ENCODE measurements at regions not wholly inside any gene's neighbourhood (a gene's known extent, or its start where the extent isn't known, plus 50 kb on each side); places are given as distances from the start of the nearest gene placed in this dataset.

DNA sequence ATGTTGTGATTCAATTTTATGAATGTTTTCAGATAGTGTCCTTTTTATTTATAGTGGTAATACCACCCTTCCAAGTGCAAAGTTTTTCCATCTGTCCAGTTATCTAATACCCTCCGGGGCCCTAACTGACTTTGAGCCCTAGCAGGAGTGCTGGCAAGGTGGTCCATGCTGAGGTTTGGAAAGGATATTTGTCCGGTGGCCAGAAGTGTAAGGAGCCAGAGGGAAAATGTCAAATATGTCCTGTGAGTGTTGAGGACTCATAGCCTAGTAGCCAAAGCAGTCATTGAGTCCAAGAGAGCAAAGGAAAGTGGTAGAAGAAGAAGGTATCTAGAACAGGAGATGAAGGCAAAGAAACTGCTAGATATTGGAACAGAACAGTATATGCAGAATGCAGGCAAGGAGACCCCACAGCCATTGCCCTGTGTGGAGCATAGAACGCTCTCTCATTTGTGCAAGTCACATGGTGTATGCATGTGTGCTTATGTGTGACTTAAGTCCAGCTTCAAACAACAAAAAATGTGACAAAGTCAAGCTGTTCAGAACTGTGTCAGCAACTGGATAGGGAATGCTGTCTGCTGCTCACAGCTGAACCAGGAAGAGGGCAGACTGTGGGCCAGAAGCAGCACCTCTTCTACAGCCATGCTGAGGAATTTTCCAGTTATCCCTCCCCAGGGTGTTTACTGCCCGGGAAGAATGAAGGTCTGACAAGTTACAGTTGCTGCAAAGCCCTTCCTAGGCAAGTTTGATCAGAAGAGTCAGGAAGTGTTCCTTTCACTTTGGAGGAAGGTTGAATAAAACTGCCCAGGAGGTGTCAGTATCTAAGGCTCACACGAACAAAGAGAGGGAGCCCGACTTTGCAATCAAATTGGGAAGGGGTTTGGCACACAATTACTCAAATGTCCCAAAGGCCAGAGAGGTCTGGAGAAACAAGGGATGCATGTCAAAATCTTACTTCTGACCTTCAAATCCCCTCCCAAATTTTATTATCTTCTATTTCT lies 463.3 kb upstream of the DMAC1 start:
- DNase-seq (ENCODE audit: low spot score) (no peak), FAIRE-seq (no peak)

DNA sequence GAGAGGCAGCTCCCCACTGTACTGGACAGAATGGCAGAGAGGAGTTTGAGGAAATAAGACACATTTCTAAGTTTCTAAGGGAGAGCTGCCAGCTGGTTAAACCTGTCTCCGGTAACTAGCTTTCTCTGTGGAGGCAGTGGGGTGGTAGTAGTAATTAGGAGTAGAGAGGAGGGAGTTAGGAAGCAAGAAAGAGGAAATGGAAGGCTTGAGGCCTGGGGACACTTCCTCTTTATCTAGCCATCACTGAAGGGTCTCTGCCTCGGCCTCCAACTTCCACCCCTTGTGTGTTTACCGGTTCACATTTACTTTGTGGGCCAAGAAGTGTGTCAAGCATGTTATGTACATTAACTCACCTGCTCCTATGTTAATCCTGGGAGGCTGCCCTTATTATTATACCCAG lies 462.2 kb upstream of the DMAC1 start:
- FAIRE-seq (no peak), DNase-seq (ENCODE audit: low spot score) (no peak)

- no peak for DNase-seq (ENCODE audit: low spot score)
- FAIRE-seq = no peak
Measured at GRCh38 chr9:8259028-8259427, 459.4 kb upstream of the DMAC1 start.

DNA sequence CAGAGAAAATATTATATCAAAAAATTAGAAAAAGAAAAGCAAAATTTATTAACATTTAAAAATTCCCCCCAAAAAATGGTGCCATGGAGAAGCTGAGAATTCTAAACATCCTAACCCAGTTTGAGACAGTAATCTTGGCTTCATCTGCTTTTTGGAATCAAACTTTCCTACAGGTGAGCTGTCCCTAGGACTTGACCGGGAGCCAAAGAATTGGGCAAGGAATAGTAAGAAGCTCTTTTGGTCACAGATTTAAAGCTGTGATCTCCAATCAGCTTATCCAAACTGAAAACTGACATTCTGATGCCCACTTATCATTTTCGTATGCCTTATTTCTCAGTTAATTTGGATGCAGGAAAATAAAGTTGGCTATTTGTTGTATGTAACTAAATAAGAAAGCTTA lies 457.3 kb upstream of the DMAC1 start:
- no peak for FAIRE-seq
- no peak for DNase-seq (ENCODE audit: low spot score)

GRCh38 chr9:8255850-8256249 lies 456.3 kb upstream of the DMAC1 start:
- DNase-seq (ENCODE audit: low spot score) (no peak), FAIRE-seq (no peak)

DNA sequence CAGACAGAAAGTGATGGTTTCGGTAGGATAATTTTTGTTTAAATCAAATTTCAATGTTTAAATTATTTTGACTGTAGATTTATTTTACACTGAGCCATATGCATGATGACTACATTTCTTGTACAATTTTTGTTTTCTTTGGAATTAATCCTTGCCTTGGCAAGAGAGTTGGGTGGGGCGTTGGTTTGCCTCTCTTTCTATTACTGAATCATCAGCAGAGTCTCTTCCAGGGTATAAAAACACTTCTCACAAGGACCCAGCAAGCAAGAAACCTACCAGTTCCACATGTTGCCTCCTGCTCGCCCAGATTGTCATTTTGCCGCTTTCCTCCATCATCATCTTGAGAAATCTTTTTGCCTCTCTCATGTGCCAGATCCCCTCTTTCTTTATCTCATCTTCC lies 455.0 kb upstream of the DMAC1 start:
- FAIRE-seq = no peak
- no peak for DNase-seq (ENCODE audit: low spot score)

- no peak for DNase-seq (ENCODE audit: low spot score)
- no peak for FAIRE-seq
Measured at GRCh38 chr9:8252445-8252844, 452.9 kb upstream of the DMAC1 start.

DNA sequence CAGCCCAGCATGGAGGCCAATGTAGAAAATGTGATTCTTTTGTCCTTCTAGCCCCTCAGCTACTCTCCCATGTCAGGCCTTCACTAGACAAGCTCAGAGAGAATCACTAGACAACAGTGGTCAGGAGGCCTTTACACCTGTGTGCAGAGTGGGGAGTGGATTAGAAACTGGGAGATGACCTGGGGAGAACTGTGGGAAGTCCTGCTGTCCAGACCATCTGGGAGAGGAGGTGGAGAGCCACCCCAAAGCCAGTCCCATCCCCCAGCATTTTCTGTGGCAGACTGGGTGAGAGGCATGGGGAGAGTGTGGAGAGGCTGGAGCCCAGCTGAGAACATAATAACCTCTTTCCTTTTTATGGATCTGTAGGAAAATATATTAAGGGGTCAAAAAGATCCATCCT lies 452.0 kb upstream of the DMAC1 start:
- DNase-seq (ENCODE audit: low spot score) (no peak), FAIRE-seq (no peak)

DNA sequence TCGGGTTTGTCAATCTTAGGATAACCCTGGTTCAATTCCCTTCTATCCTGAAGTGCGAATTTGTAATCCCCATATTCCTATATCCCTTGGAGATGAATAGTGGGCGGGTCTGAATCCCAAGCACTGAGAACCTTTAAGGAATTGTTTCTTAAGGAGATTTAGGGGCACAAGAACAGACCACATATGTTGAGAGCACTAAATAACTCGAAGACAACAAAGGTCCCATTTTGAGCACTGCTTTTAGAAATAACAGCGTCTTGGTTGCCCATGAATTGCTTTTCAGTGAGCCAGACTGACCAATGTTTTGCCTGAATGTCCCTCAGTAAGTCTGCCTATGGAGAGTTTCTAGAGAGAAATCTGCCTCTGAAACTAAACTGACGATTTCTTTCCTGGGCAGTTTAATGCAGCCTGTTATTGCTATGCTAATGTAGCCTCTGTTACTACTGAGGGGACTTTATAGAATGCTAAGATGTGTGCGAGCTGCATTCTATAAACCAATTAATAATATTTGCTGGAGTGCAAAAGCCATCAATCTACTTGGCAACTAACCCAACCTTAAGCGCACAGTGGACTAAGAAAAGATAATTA lies 445.0 kb upstream of the DMAC1 start:
- no peak for DNase-seq (ENCODE audit: low spot score)
- no peak for FAIRE-seq

DNA sequence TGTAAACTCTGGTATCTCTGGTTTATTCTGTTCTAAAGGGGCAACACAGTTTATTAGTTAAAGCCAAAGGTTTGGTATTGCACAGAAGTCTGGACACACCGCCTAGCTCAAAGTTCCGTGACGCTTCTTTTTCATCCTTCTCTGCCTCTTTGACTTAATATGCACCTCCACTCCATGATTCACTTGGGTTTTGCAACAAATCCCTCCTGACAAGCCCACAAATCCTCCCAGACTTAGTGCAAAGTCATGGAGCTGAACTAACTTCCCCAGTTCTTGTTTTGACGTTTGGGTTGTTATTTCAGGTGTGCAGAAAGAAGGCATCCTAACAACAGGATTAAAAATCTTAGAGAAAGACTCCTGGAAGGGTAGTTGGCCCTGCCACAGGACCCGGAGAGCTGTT lies 441.6 kb upstream of the DMAC1 start:
- DNase-seq (ENCODE audit: low spot score) = no peak
- FAIRE-seq = no peak

DNA sequence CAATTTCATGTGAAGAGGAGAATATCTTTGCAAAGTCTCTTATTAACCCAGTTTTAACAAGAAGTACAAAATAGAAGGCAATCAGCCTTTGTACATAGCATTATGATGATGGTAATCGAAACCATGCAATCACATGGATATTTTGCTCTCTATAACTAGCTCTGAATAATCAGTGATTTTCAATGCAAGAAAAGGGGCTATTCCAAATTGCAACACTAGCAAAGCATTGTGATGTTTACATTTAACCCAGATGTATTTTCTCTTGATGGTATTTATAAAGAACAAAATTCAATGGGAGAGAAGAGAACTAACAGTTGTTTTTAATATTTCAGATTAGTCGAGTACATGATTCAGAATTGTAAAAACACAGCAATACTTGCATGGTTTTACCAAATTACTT lies 437.5 kb upstream of the DMAC1 start:
- FAIRE-seq = no peak
- no peak for DNase-seq (ENCODE audit: low spot score)

DNA sequence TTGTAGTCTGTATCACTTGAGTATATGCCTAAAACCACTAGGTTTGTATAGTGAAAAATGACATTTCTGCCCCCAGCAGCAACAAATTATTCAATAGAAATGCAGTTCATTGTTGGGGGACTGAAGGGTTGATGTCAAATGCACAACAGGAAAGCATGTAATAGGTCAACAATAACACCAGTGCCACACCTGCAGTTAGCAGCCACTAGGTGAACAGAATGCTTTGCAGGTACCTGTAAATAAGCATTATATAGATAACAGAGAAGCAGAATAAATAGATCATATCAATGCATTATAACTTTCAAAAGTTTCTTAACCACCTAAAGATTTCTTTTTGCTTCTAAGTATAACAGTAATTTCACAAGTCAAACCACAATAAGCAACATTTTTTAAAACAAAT lies 435.9 kb upstream of the DMAC1 start:
- DNase-seq (ENCODE audit: low spot score) (no peak), FAIRE-seq (no peak)

GRCh38 chr9:8234316-8234715 lies 434.7 kb upstream of the DMAC1 start:
- DNase-seq (ENCODE audit: low spot score) = no peak
- FAIRE-seq = no peak

DNA sequence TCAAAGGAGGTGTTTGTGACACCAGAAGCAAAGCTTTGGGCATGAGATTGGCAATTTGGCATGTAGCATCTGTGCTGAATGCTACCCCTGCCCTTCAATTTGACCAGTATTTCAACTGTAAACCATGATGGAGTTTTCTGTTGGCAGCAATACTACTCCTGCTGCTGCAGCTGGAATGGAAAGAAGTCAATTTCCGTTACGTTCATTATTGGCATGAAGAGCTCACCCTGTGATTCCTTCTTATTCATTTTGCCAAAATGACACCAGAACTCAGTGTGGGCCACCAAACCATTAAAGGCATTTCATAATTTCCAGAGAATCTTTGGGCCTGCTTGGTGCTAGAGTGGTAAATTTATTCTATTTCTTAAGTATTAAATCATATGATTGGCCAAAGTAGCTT lies 433.1 kb upstream of the DMAC1 start:
- DNase-seq (ENCODE audit: low spot score) (no peak), FAIRE-seq (no peak)

GRCh38 chr9:8229226-8229625 lies 429.6 kb upstream of the DMAC1 start:
- no peak for FAIRE-seq
- no peak for DNase-seq (ENCODE audit: low spot score)

- no peak for DNase-seq (ENCODE audit: low spot score)
- no peak for FAIRE-seq
Measured at GRCh38 chr9:8224381-8224801, 424.8 kb upstream of the DMAC1 start.

GRCh38 chr9:8223861-8224260 lies 424.3 kb upstream of the DMAC1 start:
- DNase-seq (ENCODE audit: low spot score) (no peak), FAIRE-seq (no peak)

DNA sequence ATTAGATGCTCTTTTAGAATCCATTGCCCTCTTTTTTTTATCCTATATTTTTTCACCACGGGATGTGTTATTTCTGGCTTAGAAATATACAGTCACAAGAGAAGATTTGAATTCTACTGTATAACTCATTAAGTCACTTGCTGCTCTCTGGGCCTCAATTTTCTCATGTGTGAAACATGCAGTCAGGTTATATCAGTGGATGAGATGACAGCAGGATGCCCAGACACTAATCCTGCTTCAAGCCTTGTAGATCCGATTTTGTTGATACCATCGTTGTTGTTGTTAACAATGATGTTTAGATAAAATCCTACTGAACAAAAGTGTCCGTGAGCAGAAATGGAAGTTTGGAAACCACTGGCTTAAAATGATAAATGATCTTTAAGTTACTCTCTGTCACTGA lies 421.9 kb upstream of the DMAC1 start:
- DNase-seq (ENCODE audit: low spot score) = no peak
- FAIRE-seq = no peak

DNA sequence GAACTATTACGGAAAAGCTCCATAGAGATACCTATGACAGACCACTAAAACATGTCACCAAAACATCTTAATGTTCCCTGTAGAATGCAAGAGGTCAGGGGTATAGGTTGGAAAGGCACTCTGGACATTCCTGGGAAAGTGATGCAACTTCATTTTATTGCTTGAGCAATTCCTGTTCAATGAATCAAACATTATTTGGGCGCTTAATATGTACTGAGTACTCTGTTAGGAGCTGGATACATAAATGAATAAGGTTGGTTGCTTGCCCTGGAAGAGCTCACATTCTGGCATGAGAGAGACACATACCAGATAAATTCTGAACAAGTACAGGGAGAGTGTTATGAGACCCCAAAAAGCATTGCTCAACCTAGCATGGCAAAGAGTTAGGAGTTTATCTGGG lies 408.9 kb upstream of the DMAC1 start:
- FAIRE-seq (no peak), DNase-seq (ENCODE audit: low spot score) (no peak)

- FAIRE-seq (no peak), DNase-seq (ENCODE audit: low spot score) (no peak)
Measured at GRCh38 chr9:8207596-8207995, 408.0 kb upstream of the DMAC1 start.

DNA sequence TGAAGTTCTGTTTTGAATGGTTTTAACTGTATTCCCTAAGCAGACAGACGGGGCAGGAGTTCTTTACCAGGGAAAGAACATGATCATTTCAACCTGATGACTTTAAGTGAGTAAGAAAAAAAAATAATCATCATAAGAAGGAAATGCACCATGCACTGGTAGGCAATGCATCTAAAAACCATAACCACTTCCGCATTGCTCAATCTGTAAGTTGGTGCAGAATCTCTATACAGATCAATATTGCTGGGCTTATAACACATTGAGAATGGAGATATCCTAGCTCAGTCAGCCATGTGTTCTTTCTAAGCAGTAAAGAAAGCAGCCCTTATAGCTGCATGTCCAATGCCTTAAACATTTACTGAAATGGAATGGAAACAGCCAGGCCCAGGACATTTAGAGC lies 407.1 kb upstream of the DMAC1 start:
- DNase-seq (ENCODE audit: low spot score) (no peak), FAIRE-seq (no peak)

DNA sequence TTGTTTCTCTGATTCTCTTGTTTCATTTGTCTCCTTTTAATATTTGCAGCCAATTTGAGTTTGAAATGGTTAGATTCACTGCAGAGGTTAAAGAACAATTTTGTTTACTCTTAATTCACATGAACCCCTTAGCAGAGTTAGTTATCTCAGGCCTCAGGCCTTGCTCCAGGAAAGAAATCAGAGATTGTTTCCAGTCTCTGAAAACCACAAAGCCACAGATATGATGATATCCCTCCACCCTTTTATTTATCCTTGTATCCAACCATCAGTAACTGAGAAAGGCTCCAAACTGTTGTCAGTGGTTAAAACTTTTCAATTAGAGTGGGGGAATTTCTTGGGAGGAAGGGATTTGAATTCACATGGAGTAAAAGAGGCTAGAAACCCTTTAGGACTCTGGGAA lies 406.0 kb upstream of the DMAC1 start:
- no peak for FAIRE-seq
- no peak for DNase-seq (ENCODE audit: low spot score)

DNA sequence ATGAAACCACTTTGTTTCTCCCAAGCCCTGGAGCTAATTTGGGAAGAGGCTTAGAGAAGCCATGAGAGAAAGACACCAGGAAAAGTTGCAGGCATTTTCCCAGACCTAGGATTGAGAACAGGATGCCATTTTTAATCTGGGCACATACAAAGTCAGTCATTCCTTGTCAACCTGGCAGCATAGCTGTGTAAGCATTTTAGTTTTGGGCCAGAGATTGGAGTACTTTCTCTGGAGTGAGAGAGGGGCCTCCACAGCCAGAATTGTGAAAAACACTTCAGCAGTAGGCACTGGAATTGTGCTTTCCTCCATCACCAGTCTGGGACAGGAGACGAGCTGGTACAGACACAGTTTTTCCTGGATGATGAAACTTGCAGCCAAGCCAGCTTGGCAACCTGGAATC lies 390.3 kb upstream of the DMAC1 start:
- no peak for DNase-seq (ENCODE audit: low spot score)
- FAIRE-seq = no peak
